DLD1 (cell line): ENCODE measurements at regions not wholly inside any gene's neighbourhood (a gene's known extent, or its start where the extent isn't known, plus 50 kb on each side); places are given as distances from the start of the nearest gene placed in this dataset.
"Not testable (repeated sequence)": the region's sequence is repeated elsewhere in the genome, so short reads cannot be mapped to it uniquely, and the experiment has no call there.

Source experiments
- in situ Hi-C: cut with HindIII; loops from 2 replicates; pipeline ENCODE4 v1.10.0; 2017; ENCODE audit warnings: low sequenced_read_pairs

GRCh38 chr15:66882251-66883020 lies 180.4 kb downstream of the SMAD6 start:
- in situ Hi-C loops: no loop called here

GRCh38 chr15:66883284-66883911 lies 181.4 kb downstream of the SMAD6 start:
- in situ Hi-C loops: no loop called here

GRCh38 chr15:66884115-66884622 lies 181.2 kb upstream of the SMAD3 start:
- in situ Hi-C loops: no loop called here

GRCh38 chr15:66884661-66885237 lies 180.7 kb upstream of the SMAD3 start:
- in situ Hi-C loops: no loop called here

GRCh38 chr15:66885281-66885915 lies 180.0 kb upstream of the SMAD3 start:
- in situ Hi-C loops: no loop called here

- in situ Hi-C loops: no loop called here
These were observed 179.1 kb upstream of the SMAD3 start for GRCh38 chr15:66886241-66886675.

- in situ Hi-C loops: no loop called here
These were observed 178.6 kb upstream of the SMAD3 start for GRCh38 chr15:66886686-66887273.

GRCh38 chr15:66889298-66889697 lies 176.1 kb upstream of the SMAD3 start:
- in situ Hi-C loops: not testable (repeated sequence)

GRCh38 chr15:66891776-66892175 lies 173.6 kb upstream of the SMAD3 start:
- in situ Hi-C loops: no loop called here

GRCh38 chr15:66893294-66893693 lies 172.1 kb upstream of the SMAD3 start:
- in situ Hi-C loops: no loop called here

GRCh38 chr15:66894363-66894762 lies 171.0 kb upstream of the SMAD3 start:
- in situ Hi-C loops: no loop called here

GRCh38 chr15:66894986-66895780 lies 170.2 kb upstream of the SMAD3 start:
- in situ Hi-C loops: no loop called here

- in situ Hi-C loops: no loop called here
These were observed 169.5 kb upstream of the SMAD3 start for GRCh38 chr15:66895794-66896453.

- in situ Hi-C loops: no loop called here
These were observed 168.8 kb upstream of the SMAD3 start for GRCh38 chr15:66896611-66897010.

- in situ Hi-C loops: no loop called here
These were observed 168.0 kb upstream of the SMAD3 start for GRCh38 chr15:66897416-66897815.

- in situ Hi-C loops: no loop called here
These were observed 167.4 kb upstream of the SMAD3 start for GRCh38 chr15:66897971-66898370.

GRCh38 chr15:66898656-66899386 lies 166.6 kb upstream of the SMAD3 start:
- in situ Hi-C loops: no loop called here

- in situ Hi-C loops: no loop called here
These were observed 165.6 kb upstream of the SMAD3 start for GRCh38 chr15:66899555-66900350.
